AG09319 (cell line): ENCODE measurements at regions not wholly inside any gene's neighbourhood (a gene's known extent, or its start where the extent isn't known, plus 50 kb on each side); places are given as distances from the start of the nearest gene placed in this dataset.

Experiments used
- DNase-seq: peaks from one replicate; pipeline ENCODE4 v3.0.0-alpha.2; 2010; ENCODE audit warnings: low read depth; ENCODE audit errors: extremely low read depth
- CTCF ChIP-seq: IDR thresholded peaks from 2 replicates; pipeline ENCODE4 v1.5.1; 2011; ENCODE audit warnings: low read depth, mild to moderate bottlenecking, inconsistent platforms, low read length, moderate library complexity

- DNase-seq, result no peak
- TF ChIP-seq CTCF, result no peak
Observed at GRCh38 chr2:193751299-193751698, 1556.6 kb upstream of the TMEFF2 start.

DNA sequence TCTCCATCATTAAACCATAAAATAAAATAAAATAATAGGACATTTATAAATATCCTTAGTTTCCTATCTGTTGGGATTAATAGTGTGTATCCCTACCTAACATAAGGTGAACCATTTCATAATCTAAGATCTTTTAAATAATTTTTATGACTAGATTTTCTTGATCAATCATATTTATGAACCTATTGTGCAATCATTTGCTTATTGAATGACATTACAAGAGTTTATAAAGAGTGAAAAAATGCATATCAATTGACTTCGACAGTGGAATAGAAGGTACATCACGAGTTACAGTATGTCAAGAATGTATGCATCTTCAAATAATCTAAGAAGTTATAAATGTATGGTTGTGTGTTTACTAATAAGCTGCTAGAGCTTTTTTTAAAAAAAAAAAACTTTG is 1554.8 kb upstream of the TMEFF2 start:
- DNase-seq, result no peak
- no peak for TF ChIP-seq CTCF

GRCh38 chr2:193743089-193743488 is 1548.4 kb upstream of the TMEFF2 start:
- DNase-seq, result no peak
- no peak for TF ChIP-seq CTCF

- TF ChIP-seq CTCF, result no peak
Observed at GRCh38 chr2:193738892-193739291, 1544.2 kb upstream of the TMEFF2 start.

DNA sequence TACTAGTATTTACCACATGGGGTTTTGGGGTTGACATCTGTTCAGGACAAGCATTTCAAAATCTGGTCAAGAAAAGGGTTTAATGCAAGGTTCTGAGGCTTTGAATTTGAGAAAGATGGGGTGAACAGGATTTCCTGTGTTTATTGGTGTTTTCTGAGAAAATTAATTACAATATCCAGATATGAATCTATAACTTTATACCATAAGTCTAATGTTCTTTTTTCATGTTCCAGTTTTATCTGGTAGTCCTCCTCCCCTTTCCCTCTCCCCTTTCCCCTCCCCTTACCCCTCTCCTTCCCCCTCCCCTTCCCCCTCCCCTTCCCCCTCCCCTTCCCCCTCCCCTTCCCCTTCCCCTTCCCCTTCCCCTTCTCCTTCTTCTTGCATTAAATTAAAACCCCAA is 1518.2 kb upstream of the TMEFF2 start:
- no peak for TF ChIP-seq CTCF
- DNase-seq, result no peak

More at GRCh38 chr2:193738892-193739291, 1544.2 kb upstream of the TMEFF2 start:
- no peak for DNase-seq

- no peak for TF ChIP-seq CTCF
- no peak for DNase-seq
Observed at GRCh38 chr2:193703411-193703810, 1508.7 kb upstream of the TMEFF2 start.

- no peak for TF ChIP-seq CTCF
- no peak for DNase-seq
Observed at GRCh38 chr2:193701484-193701883, 1506.8 kb upstream of the TMEFF2 start.
